ENCODE measurements at regions not wholly inside any gene's neighbourhood (a gene's known extent, or its start where the extent isn't known, plus 50 kb on each side); places are given as distances from the start of the nearest gene placed in this dataset.

- TF ChIP-seq CCAR2 (optimal IDR thresholded peaks at IDR 0.05; ENCODE audit: low read depth, low read length) (no peak), PLSCR1 (CRISPR knock-in tag; IDR thresholded peaks at IDR 0.05; ENCODE audit: borderline replicate concordance) (no peak), NR2C2 (CRISPR knock-in tag; IDR thresholded peaks at IDR 0.05; ENCODE audit: borderline replicate concordance) (no peak)
- TF ChIP-seq, protein P1, sequence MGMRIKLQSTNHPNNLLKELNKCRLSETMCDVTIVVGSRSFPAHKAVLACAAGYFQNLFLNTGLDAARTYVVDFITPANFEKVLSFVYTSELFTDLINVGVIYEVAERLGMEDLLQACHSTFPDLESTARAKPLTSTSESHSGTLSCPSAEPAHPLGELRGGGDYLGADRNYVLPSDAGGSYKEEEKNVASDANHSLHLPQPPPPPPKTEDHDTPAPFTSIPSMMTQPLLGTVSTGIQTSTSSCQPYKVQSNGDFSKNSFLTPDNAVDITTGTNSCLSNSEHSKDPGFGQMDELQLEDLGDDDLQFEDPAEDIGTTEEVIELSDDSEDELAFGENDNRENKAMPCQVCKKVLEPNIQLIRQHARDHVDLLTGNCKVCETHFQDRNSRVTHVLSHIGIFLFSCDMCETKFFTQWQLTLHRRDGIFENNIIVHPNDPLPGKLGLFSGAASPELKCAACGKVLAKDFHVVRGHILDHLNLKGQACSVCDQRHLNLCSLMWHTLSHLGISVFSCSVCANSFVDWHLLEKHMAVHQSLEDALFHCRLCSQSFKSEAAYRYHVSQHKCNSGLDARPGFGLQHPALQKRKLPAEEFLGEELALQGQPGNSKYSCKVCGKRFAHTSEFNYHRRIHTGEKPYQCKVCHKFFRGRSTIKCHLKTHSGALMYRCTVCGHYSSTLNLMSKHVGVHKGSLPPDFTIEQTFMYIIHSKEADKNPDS (CRISPR knock-in tag; IDR thresholded peaks at IDR 0.05), result no peak
These were observed 432.0 kb downstream of the CCDC85A start for GRCh38 chr2:56615760-56616159.
